ENCODE measurements at regions not wholly inside any gene's neighbourhood (a gene's known extent, or its start where the extent isn't known, plus 50 kb on each side); places are given as distances from the start of the nearest gene placed in this dataset.

DNA sequence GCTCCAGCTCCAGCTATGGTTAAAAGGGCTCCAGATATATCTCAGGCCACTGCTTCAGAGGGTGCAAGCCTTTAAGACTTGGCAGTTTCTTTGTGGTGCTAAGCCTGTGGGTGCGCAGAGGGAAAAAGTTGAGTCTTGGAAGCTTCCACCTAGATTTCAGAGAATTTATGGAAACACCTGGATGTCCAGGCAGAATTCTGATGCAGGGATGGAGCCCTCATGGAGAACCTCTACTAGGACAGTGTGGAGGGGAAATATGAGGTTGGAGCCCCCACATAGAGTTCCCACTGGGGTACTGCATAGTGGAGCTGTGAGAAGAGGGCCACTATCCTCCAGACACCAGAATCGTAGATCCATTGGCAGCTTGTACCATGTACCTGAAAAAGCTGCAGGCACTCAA is 69.9 kb downstream of the SDR9C7 start (continued):
- TF ChIP-seq, protein P1, sequence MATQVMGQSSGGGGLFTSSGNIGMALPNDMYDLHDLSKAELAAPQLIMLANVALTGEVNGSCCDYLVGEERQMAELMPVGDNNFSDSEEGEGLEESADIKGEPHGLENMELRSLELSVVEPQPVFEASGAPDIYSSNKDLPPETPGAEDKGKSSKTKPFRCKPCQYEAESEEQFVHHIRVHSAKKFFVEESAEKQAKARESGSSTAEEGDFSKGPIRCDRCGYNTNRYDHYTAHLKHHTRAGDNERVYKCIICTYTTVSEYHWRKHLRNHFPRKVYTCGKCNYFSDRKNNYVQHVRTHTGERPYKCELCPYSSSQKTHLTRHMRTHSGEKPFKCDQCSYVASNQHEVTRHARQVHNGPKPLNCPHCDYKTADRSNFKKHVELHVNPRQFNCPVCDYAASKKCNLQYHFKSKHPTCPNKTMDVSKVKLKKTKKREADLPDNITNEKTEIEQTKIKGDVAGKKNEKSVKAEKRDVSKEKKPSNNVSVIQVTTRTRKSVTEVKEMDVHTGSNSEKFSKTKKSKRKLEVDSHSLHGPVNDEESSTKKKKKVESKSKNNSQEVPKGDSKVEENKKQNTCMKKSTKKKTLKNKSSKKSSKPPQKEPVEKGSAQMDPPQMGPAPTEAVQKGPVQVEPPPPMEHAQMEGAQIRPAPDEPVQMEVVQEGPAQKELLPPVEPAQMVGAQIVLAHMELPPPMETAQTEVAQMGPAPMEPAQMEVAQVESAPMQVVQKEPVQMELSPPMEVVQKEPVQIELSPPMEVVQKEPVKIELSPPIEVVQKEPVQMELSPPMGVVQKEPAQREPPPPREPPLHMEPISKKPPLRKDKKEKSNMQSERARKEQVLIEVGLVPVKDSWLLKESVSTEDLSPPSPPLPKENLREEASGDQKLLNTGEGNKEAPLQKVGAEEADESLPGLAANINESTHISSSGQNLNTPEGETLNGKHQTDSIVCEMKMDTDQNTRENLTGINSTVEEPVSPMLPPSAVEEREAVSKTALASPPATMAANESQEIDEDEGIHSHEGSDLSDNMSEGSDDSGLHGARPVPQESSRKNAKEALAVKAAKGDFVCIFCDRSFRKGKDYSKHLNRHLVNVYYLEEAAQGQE (IDR thresholded peaks at IDR 0.05; ENCODE audit: borderline replicate concordance), result no peak
- no peak for TF ChIP-seq EZH2 (IDR thresholded peaks at IDR 0.05; ENCODE audit: borderline replicate concordance, insufficient read depth, low read length, poor library complexity, severe bottlenecking)

DNA sequence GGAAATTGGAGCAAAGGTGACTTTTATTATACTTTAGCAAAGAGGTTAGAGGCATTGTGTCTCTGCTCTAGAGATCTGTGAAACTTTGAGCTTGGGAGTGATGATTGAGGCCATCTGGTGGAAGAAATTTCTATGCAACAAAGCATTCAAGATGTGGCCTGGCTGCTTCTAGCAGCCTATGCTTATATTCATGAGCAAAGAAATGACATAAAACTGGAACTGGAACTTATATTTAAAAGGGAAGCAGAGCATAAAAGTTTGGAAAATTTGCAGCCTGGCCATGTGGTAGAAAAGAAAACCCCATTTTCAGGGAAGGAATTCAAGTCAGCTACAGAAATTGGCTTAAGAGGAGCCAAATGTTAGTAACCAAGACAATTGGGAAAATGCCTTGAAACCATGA is 70.4 kb downstream of the SDR9C7 start:
- Histone ChIP-seq H3K4me3 (ENCODE audit: low read length) (no peak overlapping the region), H3K9ac (ENCODE audit: low read length) (no peak overlapping the region)
- TF ChIP-seq RAD21 (conservative IDR thresholded peaks at IDR 0.05), result no peak
- TF ChIP-seq, protein P1 (IDR thresholded peaks at IDR 0.05; ENCODE audit: borderline replicate concordance), result no peak

DNA sequence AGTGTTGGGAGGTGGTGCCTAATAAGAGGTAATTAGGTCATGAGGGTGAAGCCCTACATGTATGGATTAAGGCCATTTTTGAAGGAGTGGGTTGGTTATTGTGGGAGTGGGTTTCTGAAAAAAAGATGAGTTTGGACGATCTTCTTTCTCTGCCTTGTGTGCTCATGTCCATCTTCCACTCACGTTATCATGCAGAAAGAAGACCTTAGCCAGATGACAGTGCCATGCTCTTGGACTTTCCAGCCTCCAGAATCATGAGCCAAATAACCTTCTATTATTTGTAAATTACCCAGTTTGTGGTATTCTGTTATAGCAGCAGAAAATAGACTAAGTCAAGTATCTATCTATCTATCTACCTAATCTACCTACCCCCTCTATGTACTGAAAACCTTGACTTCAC is 71.9 kb downstream of the SDR9C7 start:
- no peak overlapping the region for H3K4me2 ChIP-seq (ENCODE audit: low read length)
- no peaks in the 10 kb centered on the region for H3K27me3 ChIP-seq (ENCODE audit: insufficient read depth, low read depth, low read length)
- H3K79me2 ChIP-seq (replicated peaks; ENCODE audit: insufficient read depth, low read length), result no peaks in the 10 kb centered on the region
- H2AFZ ChIP-seq (ENCODE audit: low read depth, low read length), result no peak overlapping the region
- no peak overlapping the region for H3K27ac ChIP-seq (ENCODE audit: low read length)
- H3K36me3 ChIP-seq (ENCODE audit: insufficient read depth, low read length), result no peaks in the 10 kb centered on the region
- no peaks in the 10 kb centered on the region for H4K20me1 ChIP-seq (ENCODE audit: insufficient read depth)
- H3F3A ChIP-seq (ENCODE audit: insufficient read depth, low read length, poor library complexity, severe bottlenecking), result no peaks in the 10 kb centered on the region
- H3K9ac ChIP-seq (ENCODE audit: low read length), result no peak overlapping the region
- peaks cover 20% of the 10 kb centered on the region for H3K9me3 ChIP-seq (ENCODE audit: low read length)
- H3K9me2 ChIP-seq (ENCODE audit: insufficient read depth, low read length), result no peaks in the 10 kb centered on the region
- TF ChIP-seq EP300 (conservative IDR thresholded peaks at IDR 0.05; ENCODE audit: poor library complexity, severe bottlenecking) (no peak), SMC3 (conservative IDR thresholded peaks at IDR 0.05; ENCODE audit: poor library complexity) (no peak), MXI1 (conservative IDR thresholded peaks at IDR 0.05; ENCODE audit: poor library complexity, severe bottlenecking) (no peak), POLR2AphosphoS5 (IDR thresholded peaks at IDR 0.05) (no peak), TAF1 (IDR thresholded peaks at IDR 0.05; ENCODE audit: low read depth) (no peak), EZH2 (IDR thresholded peaks at IDR 0.05; ENCODE audit: borderline replicate concordance, insufficient read depth, low read length, poor library complexity, severe bottlenecking) (no peak), RAD21 (conservative IDR thresholded peaks at IDR 0.05) (no peak)
- TF ChIP-seq, protein P2, sequence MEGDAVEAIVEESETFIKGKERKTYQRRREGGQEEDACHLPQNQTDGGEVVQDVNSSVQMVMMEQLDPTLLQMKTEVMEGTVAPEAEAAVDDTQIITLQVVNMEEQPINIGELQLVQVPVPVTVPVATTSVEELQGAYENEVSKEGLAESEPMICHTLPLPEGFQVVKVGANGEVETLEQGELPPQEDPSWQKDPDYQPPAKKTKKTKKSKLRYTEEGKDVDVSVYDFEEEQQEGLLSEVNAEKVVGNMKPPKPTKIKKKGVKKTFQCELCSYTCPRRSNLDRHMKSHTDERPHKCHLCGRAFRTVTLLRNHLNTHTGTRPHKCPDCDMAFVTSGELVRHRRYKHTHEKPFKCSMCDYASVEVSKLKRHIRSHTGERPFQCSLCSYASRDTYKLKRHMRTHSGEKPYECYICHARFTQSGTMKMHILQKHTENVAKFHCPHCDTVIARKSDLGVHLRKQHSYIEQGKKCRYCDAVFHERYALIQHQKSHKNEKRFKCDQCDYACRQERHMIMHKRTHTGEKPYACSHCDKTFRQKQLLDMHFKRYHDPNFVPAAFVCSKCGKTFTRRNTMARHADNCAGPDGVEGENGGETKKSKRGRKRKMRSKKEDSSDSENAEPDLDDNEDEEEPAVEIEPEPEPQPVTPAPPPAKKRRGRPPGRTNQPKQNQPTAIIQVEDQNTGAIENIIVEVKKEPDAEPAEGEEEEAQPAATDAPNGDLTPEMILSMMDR (IDR thresholded peaks at IDR 0.05; ENCODE audit: poor library complexity, severe bottlenecking), result no peak
- TF ChIP-seq, protein P1 (IDR thresholded peaks at IDR 0.05; ENCODE audit: borderline replicate concordance), result no peak
- H3K4me3 ChIP-seq (ENCODE audit: low read length), result no peak overlapping the region

More for the DNA sequence above, 70.4 kb downstream of the SDR9C7 start:
- H3K9me3 ChIP-seq (ENCODE audit: low read length), result peaks cover 20% of the 10 kb centered on the region
- no peak overlapping the region for H3K4me2 ChIP-seq (ENCODE audit: low read length)
- H2AFZ ChIP-seq (ENCODE audit: low read depth, low read length), result no peak overlapping the region
- H3F3A ChIP-seq (ENCODE audit: insufficient read depth, low read length, poor library complexity, severe bottlenecking), result no peaks in the 10 kb centered on the region
- no peak overlapping the region for H3K27ac ChIP-seq (ENCODE audit: low read length)
- H3K79me2 ChIP-seq (replicated peaks; ENCODE audit: insufficient read depth, low read length), result no peaks in the 10 kb centered on the region
- H3K9me2 ChIP-seq (ENCODE audit: insufficient read depth, low read length), result no peaks in the 10 kb centered on the region
- H3K27me3 ChIP-seq (ENCODE audit: insufficient read depth, low read depth, low read length), result no peaks in the 10 kb centered on the region
- H4K20me1 ChIP-seq (ENCODE audit: insufficient read depth), result no peaks in the 10 kb centered on the region
- H3K36me3 ChIP-seq (ENCODE audit: insufficient read depth, low read length), result no peaks in the 10 kb centered on the region
